Activated T-helper 1 cell treated with anti-CD3 and anti-CD28 coated beads, Interleukin-12 subunit alpha, Interleukin-12 subunit beta, Interleukin-2, Interleukin-4 antibody, amounts not matched to agents 30 ng/mL and 10 ng/mL and 1 ng/mL, durations not matched to agents 14 hours and 24 hours and 36 hours (primary cell): ENCODE measurements at regions not wholly inside any gene's neighbourhood (a gene's known extent, or its start where the extent isn't known, plus 50 kb on each side); places are given as distances from the start of the nearest gene placed in this dataset.

Source experiments
- DNase-seq: peaks from one replicate; pipeline ENCODE4 v3.0.0; 2021; ENCODE audit warnings: low spot score
- H3K27ac Mint-ChIP-seq: one replicate; pipeline ENCODE4 v1.8.0; 2021; ENCODE audit warnings: mild to moderate bottlenecking, mixed read lengths
- H3K27me3 Mint-ChIP-seq: one replicate; pipeline ENCODE4 v1.8.0; 2022; ENCODE audit warnings: mild to moderate bottlenecking, moderate library complexity, mixed read lengths; ENCODE audit not compliant: insufficient read depth
- H3K36me3 Mint-ChIP-seq: one replicate; pipeline ENCODE4 v1.8.0; 2021; ENCODE audit warnings: low read depth, mixed read lengths
- H3K4me1 Mint-ChIP-seq: one replicate; pipeline ENCODE4 v1.8.0; 2021; ENCODE audit warnings: low read depth, mixed read lengths
- H3K4me3 Mint-ChIP-seq: one replicate; pipeline ENCODE4 v1.8.0; 2021; ENCODE audit warnings: mild to moderate bottlenecking, moderate library complexity, mixed read lengths
- H3K9me3 Mint-ChIP-seq: one replicate; pipeline ENCODE4 v1.8.0; 2021; ENCODE audit warnings: mixed read lengths
- intact Hi-C: fragments of 100-400 bp; cut with micrococcal nuclease; formaldehyde crosslinking; loops from one replicate; pipeline ENCODE4 v1.15.1; 2024

DNA sequence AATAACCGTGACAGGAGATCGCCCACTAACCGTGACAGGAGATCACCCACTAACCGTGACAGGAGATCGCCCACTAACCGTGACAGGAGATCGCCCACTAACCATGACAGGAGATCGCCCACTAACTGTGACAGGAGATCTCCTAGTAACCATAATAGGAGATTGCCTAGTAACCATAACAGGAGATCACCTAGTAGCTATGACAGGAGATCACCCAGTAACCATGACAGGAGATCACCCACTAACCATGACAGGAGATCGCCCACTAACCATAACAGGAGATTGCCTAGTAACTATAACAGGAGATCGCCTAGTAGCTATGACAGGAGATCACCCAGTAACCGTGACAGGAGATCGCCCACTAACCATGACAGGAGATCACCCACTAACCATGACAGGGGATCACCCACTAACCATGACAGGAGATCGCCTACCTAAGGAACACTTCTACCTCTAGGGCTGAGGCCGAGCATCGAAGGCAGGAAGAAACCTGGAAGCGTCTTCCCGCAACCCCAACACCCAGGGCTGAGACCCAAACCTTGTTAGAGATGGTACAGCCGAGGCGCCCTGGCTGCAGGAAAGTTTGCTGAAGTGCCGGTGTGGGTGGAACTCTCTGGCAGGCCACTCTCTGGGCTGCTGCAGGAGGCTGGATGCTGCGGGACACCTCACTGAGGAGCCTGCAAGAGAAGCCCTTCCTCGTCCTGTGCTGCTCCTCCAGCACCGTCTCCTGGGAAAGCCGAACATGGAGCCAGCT is 67.5 kb upstream of the THY1 start:
- Mint-ChIP-seq H3K36me3 (no peaks in the 10 kb centered on the region), H3K4me1 (no peaks in the 10 kb centered on the region), H3K27ac (no peak overlapping the region), H3K9me3 (no peaks in the 10 kb centered on the region), H3K4me3 (no peak overlapping the region), H3K27me3 (peaks cover 2% of the 10 kb centered on the region)
- intact Hi-C loops = no loop called here
- no peak for DNase-seq

DNA sequence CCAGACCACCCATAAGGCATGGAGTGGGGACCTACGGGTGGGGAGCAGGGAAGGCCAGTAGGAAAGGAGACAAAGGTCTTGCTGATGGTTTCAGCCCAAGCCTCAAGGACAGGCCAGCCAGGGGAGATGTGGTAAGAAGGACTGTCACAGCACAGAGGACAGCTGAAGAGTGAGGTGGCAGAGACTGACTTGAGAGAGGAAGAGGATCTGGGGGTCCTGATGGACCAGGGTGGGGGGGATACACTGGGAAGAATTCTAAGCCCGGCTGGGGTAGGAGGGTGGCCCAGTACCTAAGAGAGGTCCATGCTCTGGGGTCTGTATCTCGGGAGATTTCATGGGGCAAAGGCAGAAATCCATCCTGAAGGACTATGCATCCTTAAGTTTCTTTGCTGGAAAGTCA is 66.1 kb upstream of the THY1 start:
- Mint-ChIP-seq H3K27ac (no peak overlapping the region), H3K27me3 (peaks cover 2% of the 10 kb centered on the region), H3K36me3 (no peaks in the 10 kb centered on the region), H3K9me3 (no peaks in the 10 kb centered on the region), H3K4me1 (no peaks in the 10 kb centered on the region), H3K4me3 (no peak overlapping the region)
- no peak for DNase-seq
- intact Hi-C loops = no loop called here

DNA sequence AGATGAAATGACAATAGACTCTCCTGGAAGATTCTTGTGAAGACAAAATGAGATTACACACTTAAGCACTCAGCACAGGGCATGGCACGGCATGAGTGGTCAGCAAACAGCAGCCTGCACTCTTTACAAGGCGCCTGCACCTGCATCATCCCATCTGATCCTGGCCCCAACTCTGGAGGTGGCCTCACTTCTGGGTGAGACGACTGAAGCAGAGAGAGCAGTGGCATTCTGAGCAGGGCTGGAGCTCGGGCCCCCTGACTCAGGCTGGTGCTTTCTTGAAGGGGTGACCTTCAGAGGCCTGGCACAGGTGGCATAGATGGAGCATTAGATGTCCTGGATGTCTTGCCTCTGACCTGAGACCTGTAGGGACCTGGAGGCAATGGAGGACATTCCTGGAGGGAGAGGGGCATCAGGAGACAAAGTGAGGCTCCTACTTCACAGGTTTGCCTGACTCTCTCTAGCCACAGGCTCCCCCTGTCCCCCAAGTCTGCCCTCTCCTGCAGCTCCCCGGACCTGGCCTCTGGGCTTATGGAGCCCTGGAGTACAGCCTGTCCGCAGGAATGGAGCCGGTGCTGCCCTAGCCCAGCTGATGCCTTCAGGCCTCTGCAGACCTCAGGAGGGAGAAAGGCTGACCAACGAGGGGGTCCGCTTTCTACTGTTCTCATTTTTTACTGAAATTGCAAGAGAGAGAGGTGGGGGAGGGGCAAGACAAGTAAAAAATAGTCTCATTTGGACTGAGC is 65.5 kb upstream of the THY1 start:
- Mint-ChIP-seq H3K36me3 (no peaks in the 10 kb centered on the region), H3K4me1 (no peaks in the 10 kb centered on the region), H3K27ac (no peak overlapping the region), H3K27me3 (peaks cover 2% of the 10 kb centered on the region), H3K4me3 (no peak overlapping the region), H3K9me3 (no peaks in the 10 kb centered on the region)
- intact Hi-C loops = no loop called here
- DNase-seq = no peak

DNA sequence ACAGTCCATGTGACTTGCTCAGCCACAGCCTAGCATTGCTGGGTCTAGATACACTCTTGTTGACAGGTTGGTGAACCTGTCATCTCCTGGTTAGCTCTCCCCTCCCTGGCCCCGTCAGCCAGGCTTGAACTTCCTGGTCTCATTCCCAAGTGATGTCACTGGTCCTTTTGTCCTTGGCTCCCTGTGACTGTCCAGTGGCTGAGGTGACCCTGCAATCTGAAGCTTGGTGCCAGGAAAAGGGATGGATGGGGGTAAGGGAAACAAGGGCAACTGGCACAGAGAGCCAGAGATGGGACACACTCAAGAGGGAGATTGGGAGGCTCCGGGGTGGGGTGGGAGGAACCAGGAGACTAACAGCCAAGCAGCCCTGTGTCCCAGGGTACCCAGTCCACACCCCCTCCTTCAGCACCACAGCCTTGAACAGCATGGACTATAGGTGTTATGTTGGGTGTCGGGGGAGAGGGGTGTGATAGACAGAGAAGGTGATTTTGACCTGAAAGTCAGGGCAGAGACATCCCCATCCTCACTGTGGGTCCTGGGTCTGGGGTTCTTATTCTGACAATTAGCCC is 63.8 kb upstream of the THY1 start:
- Mint-ChIP-seq H3K4me3 (no peak overlapping the region), H3K36me3 (no peaks in the 10 kb centered on the region), H3K27me3 (peaks cover 2% of the 10 kb centered on the region), H3K27ac (no peak overlapping the region), H3K9me3 (no peaks in the 10 kb centered on the region), H3K4me1 (no peaks in the 10 kb centered on the region)
- DNase-seq = no peak
- intact Hi-C loops = no loop called here

DNA sequence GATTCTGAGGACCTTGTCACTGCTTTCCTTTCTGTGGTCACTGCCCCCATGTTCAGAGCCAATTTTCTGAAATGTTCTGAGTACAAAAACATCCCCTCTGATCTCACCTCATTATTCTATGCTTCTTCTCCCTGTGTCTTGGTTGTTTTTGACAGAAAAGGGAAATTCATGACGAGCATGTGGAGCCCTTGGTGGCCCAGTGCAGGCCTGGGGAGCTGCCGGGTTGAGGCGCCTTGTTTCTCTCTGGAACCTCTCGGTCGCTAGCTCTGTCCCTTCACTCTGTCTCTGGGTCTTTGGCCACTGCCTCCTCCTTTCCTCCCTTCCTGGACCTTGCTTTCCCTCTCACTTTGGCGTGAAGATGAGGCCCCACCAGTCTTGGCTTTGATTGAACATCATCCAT is 63.0 kb upstream of the THY1 start:
- Mint-ChIP-seq H3K9me3 (no peaks in the 10 kb centered on the region), H3K4me3 (no peak overlapping the region), H3K36me3 (no peaks in the 10 kb centered on the region), H3K27me3 (peaks cover 2% of the 10 kb centered on the region), H3K4me1 (no peaks in the 10 kb centered on the region), H3K27ac (no peak overlapping the region)
- DNase-seq = no peak
- intact Hi-C loops = no loop called here

DNA sequence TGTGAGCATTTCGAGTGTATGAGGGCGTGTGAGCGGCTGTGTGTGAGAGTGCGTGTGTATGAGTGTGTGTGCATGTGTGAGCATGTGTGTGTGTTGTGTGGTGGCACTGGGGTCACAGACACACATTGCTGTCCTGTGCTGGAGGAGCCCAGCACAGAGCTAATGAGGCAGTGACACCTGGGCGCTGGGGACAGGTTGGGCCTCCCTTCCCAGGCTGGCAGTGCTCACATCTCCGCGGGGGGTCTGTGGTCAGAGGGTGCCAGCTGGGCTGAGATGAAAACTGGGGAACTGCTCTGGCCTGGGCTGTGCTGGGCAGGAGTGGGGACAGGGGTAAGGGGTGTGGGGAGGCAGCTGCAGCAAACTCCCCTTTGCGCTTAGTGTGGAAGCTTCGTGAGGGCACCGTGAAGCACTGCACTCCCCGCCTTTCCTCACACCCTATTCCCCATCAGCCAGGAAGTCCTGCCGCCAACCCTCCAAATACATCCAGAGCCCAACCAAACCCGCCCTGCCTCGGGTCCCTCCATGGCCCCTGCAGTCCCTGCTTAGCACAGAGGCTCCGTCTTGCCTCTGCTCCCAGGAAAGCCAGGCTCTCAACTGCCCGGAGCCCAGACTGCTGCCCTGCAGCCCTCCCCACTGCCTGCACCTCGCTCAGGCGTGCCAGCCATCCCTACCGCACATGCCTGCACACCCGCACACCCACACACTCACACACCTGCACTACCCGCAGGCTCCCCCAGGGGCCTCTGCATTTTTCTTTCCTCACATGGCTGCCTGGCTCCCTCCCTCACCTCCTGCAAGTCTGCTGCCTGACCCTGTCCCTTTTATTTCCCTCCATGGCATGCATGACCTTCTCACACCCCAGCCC is 62.0 kb upstream of the THY1 start:
- Mint-ChIP-seq H3K27me3 (peaks cover 1% of the 10 kb centered on the region), H3K36me3 (no peaks in the 10 kb centered on the region), H3K9me3 (no peaks in the 10 kb centered on the region), H3K4me3 (no peak overlapping the region), H3K27ac (no peak overlapping the region), H3K4me1 (no peaks in the 10 kb centered on the region)
- DNase-seq = no peak
- intact Hi-C loops = no loop called here

DNA sequence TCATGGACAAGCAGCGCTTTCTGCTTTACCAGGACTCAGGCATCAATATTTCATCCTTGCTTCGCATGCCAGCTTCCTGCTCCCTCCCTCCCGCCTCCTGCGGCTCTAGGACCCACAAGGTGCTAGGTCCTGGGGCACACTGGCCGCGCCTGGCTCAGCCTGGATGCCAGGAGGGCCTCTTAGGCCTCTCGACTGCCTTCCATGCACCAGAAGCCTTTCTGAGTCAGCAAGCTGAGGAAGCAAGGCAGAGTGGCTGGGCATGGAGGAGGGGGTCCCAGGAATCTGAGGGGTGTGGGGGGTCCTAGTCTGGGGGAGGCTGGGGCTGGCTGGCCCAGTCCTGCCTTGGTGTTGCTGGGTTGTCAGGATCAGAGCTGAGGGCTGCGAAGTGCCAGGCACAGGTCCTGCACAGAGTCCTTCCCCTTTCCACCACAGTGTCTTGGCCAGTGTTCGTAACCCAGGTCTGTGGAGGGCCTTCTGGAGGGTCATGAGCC is 61.0 kb upstream of the THY1 start:
- H3K27me3 Mint-ChIP-seq = peaks cover 4% of the 10 kb centered on the region
- DNase-seq = no peak
- H3K27ac Mint-ChIP-seq = no peak overlapping the region
- intact Hi-C loops = no loop called here
- H3K36me3 Mint-ChIP-seq = no peaks in the 10 kb centered on the region
- H3K9me3 Mint-ChIP-seq = no peaks in the 10 kb centered on the region
- no peaks in the 10 kb centered on the region for H3K4me1 Mint-ChIP-seq
- H3K4me3 Mint-ChIP-seq = no peak overlapping the region

DNA sequence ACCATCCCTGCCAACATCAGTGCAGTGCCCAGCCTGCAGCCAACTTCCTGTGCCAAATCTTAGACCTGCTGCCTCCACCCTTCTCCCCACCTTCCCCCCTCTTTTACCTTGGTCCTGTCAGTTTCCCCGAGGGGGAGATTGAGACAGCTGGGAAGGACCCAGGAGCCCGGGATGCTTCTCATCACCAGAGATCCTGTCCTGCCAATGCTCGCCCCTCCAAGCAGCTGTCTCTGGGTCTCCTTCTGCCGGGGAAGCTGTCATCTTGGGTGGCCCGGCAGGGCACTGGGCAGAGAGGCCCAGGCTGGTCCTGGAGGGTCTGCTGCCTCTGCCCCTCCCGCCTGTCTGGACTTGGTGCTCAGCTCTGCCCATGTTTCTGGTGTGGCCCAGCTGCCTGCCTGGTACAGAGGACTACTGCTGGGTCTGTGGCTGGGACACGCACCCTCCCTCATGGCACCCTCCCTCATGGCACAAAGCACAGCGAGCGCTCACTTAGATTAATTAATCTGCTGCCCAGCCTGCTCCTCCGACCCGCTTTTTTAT is 60.4 kb upstream of the THY1 start:
- peaks cover 4% of the 10 kb centered on the region for H3K27me3 Mint-ChIP-seq
- no peak overlapping the region for H3K27ac Mint-ChIP-seq
- H3K36me3 Mint-ChIP-seq = no peaks in the 10 kb centered on the region
- no peak overlapping the region for H3K4me3 Mint-ChIP-seq
- DNase-seq = no peak
- H3K9me3 Mint-ChIP-seq = no peaks in the 10 kb centered on the region
- intact Hi-C loops = no loop called here
- no peaks in the 10 kb centered on the region for H3K4me1 Mint-ChIP-seq

DNA sequence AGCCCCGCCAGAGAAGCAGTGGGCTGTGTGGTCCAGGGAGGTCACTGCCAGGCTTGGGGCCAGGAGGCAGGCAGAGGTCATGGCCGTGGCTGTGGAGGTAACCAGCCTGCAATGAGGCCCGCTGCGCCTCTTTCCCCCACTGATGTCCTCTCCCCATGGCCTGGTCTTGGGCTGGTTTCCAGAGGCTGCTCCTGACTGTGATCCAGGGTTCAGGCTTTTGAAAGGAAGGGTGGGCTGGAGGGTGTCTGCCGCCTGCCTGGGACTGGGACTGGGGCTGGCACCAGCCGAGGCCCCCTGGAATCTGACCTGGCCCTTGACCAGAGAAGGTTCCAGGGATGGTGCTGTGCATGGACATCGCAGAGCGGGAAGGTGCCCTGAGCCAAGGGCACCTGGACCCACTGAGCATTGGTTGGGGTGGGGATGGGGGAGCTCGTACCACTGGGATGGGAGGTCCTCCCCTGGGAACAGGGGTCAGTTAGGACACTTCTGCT is 59.6 kb upstream of the THY1 start:
- intact Hi-C loops = no loop called here
- no peaks in the 10 kb centered on the region for H3K4me1 Mint-ChIP-seq
- H3K27me3 Mint-ChIP-seq = peaks cover 4% of the 10 kb centered on the region
- DNase-seq = no peak
- no peaks in the 10 kb centered on the region for H3K36me3 Mint-ChIP-seq
- H3K9me3 Mint-ChIP-seq = no peaks in the 10 kb centered on the region
- H3K4me3 Mint-ChIP-seq = no peak overlapping the region
- no peak overlapping the region for H3K27ac Mint-ChIP-seq

DNA sequence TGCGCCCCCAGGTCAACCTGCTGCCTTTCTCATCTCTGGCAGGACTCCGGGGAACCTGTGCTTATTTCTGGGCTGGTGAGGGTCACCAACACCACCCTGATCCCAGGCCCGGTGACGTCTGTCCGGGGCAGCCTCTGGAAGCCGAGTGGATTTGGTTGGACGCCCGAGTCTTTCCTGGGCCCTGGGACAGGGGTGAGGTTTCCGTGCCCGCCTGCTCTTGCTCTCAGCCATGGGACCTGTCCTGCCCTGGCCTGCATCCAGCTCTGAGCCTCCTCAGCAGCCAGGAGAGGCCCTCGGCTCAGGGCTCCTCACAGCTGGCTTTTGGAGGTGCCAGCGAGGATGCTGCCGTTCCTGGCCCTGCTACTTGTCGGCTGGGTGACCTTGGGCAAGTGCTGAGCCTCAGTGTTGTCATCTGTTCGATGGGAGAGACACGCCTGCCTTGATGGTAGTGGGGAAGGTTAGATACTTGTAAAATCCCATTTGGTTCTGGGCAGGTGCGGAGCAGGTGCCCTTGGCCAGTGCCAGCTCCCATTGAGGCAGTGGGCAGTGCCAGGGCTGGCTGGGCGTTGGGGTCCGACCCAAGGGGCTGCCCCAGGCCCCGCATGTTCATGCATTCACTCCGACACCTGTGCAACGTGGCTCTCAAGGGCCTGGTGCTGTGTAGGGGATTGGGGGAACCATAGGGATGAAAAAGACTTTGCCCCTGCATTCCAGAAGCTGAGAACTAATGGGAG is 58.9 kb upstream of the THY1 start:
- no peak overlapping the region for H3K4me3 Mint-ChIP-seq
- no peaks in the 10 kb centered on the region for H3K36me3 Mint-ChIP-seq
- no peaks in the 10 kb centered on the region for H3K4me1 Mint-ChIP-seq
- no peak for DNase-seq
- intact Hi-C loops = loop anchor here (1.0 to 2.0 kb wide), 2 partner anchors 52 to 247 kb away; partner anchors contain the start of gene NECTIN1
- peaks cover 4% of the 10 kb centered on the region for H3K27me3 Mint-ChIP-seq
- no peaks in the 10 kb centered on the region for H3K9me3 Mint-ChIP-seq
- no peak overlapping the region for H3K27ac Mint-ChIP-seq

DNA sequence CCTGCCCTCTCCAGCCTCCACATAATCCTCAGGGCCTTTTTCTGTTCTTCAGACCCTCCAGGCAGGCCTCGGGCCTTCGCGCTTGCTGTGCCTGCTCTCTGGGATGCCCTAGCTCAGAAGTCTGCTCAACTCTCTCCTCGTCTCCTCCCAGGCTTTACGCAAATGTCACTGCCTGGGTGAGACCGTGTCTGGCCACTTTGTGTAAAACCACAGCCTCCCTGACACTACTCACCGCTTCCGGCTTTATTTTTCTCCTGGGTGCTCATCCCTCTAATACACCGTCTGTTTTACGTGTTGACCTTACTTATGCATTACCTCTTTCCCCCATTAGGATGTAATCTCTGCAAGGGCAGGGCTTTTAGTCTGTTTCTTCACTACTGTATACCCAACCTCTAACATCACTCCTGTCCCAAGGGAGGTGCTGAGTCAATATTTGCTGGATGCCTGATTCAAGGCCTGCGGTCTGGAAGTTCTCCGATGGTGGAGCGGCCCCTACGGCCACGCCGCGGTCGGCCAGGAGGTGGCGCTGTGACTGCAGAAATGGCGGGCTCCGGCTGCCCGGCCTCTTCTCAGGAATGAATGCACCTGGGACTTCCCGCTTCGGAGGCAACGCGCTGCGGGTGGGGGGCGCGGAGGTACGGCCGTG is 58.2 kb upstream of the THY1 start:
- intact Hi-C loops = loop anchor here (1.0 to 2.0 kb wide), 2 partner anchors 53 to 248 kb away; partner anchors contain the start of gene NECTIN1
- peak; percentile 55 for DNase-seq
- H3K4me3 Mint-ChIP-seq = no peak overlapping the region
- H3K4me1 Mint-ChIP-seq = no peaks in the 10 kb centered on the region
- H3K36me3 Mint-ChIP-seq = no peaks in the 10 kb centered on the region
- H3K27ac Mint-ChIP-seq = no peak overlapping the region
- no peaks in the 10 kb centered on the region for H3K9me3 Mint-ChIP-seq
- H3K27me3 Mint-ChIP-seq = peaks cover 6% of the 10 kb centered on the region
